Right renal cortex interstitium (tissue), 3 donors: ENCODE measurements at regions not wholly inside any gene's neighbourhood (a gene's known extent, or its start where the extent isn't known, plus 50 kb on each side); places are given as distances from the start of the nearest gene placed in this dataset.

Experiments
- DNase-seq, 3 donors: peaks; one replicate each; pipeline ENCODE4 v3.0.0-alpha.2; 2013; ENCODE audit warnings: low read depth in 3 of 3, low spot score in 2 of 3

DNA sequence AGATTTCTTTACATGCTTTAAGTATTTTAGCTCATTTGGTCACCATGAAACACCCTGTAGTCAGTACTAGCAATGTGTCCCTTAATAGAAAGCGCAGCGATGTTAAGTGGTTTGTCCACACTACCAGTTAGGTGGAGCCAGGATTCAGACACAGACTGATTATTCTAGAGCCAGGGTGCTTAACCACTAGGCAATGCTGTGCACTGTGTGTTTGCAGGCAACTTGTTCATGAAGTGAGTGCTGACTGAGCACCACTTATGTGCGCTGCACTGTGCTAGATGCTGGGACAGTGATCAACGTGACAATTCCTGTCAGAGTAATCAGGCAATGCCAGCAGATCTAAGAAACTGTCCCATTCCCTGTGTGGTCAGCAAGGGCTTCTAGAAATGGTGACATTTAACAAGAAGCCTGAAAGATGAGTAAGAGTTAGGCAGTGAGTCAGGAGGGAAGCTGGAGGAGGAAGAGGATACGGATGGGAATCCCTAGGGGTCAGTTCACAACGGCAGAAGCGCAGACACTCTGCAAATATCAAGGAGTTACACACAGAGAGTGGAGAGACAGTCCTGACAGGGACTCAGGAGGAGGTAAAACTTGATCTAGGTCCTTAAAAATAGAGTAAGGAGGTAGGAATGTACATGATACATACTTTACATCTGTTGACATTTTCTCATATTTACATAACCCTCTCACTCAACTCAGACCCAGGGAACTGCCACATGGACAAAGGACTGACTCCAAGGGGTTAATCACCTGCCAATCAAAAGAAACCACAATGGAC is 69.7 kb upstream of the EGR2 start:
- DNase-seq: no peak

DNA sequence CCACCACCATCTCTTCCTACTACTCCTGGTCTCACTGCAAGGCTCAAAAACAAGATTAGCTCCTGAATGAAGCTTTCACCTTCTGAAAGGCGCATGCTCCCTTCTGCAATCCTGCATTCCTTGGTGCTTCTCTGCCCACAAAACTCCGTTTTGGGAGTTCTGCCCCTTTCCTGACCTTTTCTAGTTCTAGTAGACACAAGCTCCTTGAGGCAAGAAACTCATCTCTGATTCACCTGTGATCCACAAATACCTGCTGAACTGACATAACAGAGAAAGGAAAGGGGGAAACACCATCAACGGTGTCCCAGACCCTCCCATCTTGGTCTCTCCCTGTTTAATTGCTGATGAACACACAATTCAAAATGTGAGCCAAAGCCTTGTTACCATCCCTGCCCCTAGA is 64.0 kb upstream of the EGR2 start:
- DNase-seq: no peak

DNA sequence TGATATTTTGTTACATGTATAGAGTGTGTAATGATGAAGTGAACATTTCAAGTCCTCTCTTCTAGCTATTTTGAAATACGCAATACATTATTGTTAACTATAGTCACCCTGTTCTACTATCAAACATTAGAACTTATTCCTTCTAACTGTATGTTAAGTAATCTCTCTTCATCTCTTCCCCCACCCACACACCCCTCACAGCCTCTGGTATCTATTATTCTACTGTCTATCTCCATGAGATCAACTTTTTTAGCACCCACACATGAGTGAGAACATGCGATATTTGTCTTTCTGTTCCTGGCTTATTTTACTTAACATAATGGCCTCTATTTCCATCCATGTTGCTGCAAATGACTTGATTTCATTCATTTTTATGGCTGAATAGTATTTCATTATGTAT is 57.7 kb upstream of the EGR2 start:
- DNase-seq: no peak

DNA sequence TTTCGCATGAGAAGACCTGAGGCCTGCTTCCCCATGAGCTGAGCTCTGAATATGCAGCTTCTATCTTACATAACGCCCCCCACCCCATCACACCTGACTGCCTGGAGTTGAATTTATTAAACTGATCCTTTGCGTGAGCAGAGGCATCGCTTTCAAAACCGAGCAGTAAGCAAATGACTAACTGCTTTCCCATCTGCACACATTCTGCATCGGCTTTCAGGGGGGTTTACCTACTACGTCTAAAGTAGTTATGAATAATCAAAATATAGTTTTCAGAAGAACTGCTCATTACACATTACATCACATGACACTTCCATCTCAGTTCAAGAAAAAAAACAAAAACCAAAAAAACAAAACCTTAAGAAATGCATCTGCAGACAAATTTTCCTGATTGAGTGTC is 54.7 kb upstream of the EGR2 start:
- DNase-seq: no peak

DNA sequence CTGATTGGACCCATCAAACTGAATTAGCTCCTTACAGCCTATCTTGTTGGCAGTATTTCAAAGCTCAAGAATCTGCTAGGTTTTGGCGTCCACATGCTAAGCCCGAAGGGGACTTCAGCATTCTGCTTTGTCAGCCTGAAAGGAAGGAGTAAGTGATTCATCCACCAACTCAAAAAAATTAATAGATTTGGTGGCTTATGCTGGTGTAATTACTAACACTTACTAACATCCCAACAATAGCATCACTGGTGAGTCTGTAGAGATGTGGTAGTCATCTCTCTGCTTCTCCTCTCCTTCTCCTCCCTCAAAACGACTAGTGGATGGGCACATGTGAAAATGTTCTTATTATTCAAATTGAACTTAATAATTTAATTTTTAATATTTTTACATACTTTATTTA is 53.8 kb upstream of the EGR2 start:
- DNase-seq: no peak

DNA sequence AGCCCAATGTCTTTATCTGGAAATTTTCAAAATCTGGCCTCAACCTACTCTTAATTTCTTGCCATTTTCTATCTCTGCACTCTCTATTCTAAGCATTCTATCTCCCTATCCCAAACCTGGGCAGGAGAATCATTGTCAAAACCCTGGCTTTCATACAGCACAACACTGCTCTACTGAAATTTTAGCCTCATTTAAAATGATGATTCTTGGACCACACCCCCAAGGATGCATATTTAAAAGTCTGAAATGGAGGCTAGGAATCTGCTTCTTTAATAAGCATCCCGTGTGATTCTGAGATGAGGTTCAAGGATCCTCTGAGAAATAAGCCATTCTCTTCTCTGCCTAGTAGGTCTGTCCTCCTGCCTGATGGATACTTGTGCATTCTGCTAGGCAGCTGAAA is 50.8 kb upstream of the EGR2 start:
- no peak for DNase-seq

DNA sequence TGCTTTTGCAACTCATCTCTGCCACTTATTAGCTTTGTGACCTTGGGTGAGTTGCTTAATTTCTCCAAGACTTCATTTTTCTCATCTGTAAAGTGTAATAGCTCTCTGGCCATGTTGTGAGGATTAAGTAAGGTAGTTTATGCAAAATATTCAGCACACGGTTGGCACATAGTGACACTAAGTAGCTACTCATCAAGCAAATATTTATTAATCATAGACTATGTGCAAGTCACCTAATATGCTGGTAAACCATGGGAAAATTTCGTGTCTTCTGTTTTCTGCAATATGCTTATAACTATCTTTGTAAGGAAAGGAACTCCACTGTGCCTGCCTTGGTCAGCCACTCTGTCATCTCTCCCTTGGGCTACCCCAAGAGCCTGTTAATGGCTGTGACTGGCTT is 50.3 kb upstream of the EGR2 start:
- DNase-seq: no peak
